HFF-Myc (cell line): ENCODE measurements at regions not wholly inside any gene's neighbourhood (a gene's known extent, or its start where the extent isn't known, plus 50 kb on each side); places are given as distances from the start of the nearest gene placed in this dataset.

Experiments used
- DNase-seq: peaks from one replicate; pipeline ENCODE4 v3.0.0-alpha.2; 2011; ENCODE audit warnings: low read depth; ENCODE audit errors: extremely low read depth
- H3K4me3 ChIP-seq: replicated peaks from 2 replicates; pipeline ENCODE4 v1.5.1; 2011; ENCODE audit warnings: low read depth, mild to moderate bottlenecking, control low read depth, low read length
- TF ChIP-seq, protein P1 (sequence below): IDR thresholded peaks from 2 replicates; pipeline ENCODE4 v1.5.1; 2012; ENCODE audit warnings: mild to moderate bottlenecking, low read depth, low read length, control low read depth; ENCODE audit errors: missing control alignments

DNA sequence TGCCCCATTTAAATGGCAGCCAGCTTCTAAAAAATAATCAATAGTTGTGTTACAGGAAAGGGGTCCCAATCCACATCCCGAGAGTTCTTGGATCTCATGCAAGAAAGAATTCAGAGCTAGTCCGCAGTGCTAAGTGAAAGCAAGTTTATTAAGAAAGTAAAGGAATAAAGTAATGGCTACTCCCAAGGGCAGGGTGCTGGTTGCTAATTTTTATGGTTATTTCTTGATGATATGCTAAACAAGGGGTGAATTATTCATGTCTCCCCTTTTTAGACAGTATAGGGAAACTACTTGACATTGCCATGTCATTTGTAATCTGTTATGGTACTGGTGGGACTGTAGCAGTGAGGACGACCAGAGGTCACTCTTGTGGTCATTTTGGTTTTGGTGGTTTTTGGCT lies 591.3 kb downstream of the LRFN5 start:
- no peak overlapping the region for H3K4me3 ChIP-seq
- DNase-seq: no peak

DNA sequence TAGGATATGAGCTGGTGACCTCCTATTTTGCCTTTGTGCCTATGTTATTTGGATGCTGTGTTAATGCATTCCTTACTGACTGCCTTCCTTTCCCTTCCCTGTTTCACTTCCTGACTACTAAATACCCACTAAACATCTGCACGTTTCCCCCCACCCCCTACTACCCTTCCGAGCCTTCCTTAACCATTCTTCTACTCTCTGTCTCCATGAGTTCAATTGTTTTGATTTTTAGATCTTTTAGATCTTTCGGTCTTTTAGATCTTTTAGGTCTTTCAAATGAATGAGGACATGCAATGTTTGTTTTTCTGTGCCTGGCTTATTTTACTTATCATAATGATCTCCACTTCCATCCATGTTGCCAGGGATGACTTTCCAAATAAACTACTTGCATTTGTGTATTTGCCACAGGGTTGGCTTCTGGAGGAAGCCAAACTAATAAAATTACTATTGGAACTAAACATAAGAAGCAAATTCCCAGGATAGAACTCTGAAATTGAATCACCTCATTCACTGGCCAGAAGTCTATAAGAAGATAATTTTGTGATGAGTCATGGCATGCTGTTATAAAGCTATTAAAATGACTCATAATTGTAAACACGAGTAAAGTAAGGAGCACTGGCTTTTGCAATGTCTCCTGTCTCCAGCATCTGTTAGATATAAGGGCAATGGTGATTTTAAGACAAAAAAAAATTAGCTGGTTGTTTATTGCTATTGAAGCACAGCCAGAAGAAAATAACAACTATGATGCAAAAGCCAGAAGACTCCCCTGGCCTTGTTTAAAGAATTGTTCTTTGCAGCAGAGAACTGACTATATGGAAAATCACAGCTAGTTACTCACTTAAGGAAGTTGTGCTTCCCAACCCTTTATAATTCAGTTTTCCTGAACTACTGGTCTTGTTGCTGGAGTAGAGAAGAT lies 586.3 kb downstream of the LRFN5 start:
- TF ChIP-seq, protein P1, sequence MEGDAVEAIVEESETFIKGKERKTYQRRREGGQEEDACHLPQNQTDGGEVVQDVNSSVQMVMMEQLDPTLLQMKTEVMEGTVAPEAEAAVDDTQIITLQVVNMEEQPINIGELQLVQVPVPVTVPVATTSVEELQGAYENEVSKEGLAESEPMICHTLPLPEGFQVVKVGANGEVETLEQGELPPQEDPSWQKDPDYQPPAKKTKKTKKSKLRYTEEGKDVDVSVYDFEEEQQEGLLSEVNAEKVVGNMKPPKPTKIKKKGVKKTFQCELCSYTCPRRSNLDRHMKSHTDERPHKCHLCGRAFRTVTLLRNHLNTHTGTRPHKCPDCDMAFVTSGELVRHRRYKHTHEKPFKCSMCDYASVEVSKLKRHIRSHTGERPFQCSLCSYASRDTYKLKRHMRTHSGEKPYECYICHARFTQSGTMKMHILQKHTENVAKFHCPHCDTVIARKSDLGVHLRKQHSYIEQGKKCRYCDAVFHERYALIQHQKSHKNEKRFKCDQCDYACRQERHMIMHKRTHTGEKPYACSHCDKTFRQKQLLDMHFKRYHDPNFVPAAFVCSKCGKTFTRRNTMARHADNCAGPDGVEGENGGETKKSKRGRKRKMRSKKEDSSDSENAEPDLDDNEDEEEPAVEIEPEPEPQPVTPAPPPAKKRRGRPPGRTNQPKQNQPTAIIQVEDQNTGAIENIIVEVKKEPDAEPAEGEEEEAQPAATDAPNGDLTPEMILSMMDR: no peak
- DNase-seq: peak; percentile 96
- no peak overlapping the region for H3K4me3 ChIP-seq

More for the DNA sequence above, 591.3 kb downstream of the LRFN5 start:
- TF ChIP-seq, protein P1: no peak

DNA sequence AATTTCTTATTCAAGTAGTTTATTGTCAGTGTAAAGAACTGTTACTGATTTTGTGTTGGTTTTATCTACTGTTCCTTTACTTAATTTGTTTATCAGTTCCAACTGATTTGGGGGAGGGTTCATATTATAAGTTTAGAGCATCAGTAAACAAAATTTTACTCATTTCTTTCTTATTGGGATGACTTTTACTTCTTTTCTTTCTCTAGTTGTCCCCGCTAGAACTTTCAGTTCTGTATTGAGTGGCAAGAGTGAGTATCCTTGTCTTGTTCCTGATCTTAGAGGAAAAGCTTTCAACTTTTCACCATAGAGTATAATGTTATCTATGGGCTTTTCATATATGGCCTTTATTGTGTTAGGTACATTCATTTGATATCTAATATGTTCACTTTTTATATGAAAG lies 584.1 kb downstream of the LRFN5 start:
- H3K4me3 ChIP-seq: no peak overlapping the region
- TF ChIP-seq, protein P1: no peak
- DNase-seq: no peak

DNA sequence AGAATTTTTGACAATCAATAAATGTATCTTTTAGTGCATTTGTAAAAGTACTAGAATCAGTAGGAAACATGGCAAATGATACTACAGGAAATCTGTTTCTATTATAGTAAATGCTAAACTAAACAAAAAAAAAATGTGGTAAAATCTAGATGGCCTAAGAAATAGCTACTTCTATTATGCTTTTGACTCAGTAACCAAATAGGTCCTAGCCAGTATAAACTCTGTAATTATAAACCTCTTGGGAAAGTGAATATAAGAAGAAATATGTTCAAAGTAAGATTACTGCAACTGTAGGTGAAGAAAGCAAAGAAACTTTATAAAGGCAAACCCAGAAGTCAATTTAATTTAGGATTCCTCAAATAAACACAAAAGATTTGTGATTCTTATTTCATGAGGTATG lies 581.2 kb downstream of the LRFN5 start:
- TF ChIP-seq, protein P1: no peak
- DNase-seq: no peak
- H3K4me3 ChIP-seq: no peak overlapping the region

DNA sequence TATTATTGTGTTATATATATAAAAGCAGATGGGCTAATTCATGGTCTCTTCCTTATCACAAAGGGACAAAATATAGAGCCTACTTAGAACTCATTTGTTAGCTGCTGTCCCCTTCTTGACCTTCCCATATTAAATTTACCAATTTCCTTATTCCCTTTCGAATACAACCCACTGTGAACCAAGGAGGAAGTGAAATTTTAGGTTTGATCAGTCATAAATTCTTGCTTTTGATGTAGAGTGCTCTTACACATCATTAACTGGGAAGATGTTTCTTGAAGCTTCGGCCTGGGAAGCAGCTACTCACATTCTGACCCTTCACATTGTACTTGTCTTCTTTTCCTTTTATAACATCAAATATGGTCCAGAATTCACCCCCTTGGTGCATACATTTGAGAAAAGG lies 579.0 kb downstream of the LRFN5 start:
- no peak overlapping the region for H3K4me3 ChIP-seq
- DNase-seq: no peak
- TF ChIP-seq, protein P1: no peak

DNA sequence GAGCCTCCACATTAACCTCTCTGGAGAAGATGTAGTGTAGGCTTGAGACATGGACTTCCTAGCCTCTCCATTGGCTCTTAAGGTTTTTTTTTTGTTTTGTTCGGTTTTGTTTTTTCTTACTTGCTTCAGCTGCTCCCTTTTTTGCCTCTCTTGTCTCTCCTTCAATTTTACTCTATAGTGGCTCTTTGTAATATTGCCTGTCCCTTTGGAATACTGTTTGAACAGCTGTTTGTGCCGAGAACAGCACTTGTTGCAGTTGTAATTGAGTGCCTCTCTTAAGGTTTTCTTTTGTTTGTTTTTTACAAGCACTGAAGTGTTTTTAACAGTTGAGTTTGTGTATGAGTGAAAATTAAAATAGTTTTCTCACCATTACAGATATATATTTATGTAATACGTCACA lies 567.7 kb downstream of the LRFN5 start:
- no peak overlapping the region for H3K4me3 ChIP-seq
- no peak for DNase-seq
- TF ChIP-seq, protein P1: no peak

DNA sequence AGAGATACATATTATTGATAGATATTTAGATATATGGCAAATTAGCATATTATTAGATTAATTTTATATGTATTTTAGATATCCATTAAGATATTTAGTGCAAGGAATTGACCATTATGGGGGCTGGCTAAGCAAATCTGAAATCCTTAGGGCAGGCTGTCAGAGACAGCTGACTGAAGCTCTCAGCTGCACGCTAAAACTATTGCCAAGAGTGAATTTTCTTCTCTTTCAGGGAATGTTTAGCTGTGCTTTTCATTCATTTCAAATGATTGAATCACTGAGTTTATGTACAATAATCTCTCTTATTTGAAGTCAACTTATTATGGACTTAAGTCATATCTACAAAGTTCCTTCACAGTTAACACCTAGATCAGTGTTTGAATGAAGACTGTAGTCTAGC lies 566.5 kb downstream of the LRFN5 start:
- TF ChIP-seq, protein P1: no peak
- no peak overlapping the region for H3K4me3 ChIP-seq
- DNase-seq: no peak
